Chondrocyte (in vitro differentiated cells): ENCODE measurements at regions not wholly inside any gene's neighbourhood (a gene's known extent, or its start where the extent isn't known, plus 50 kb on each side); places are given as distances from the start of the nearest gene placed in this dataset.

Experiments
- DNase-seq: peaks from one replicate; pipeline ENCODE4 v3.0.0; 2021; ENCODE audit warnings: mixed read lengths, low spot score
- H3K27ac Mint-ChIP-seq: one replicate; pipeline ENCODE4 v1.8.0; 2021; ENCODE audit warnings: mild to moderate bottlenecking, moderate library complexity, mixed read lengths; ENCODE audit not compliant: unreplicated experiment
- H3K27me3 Mint-ChIP-seq: 2 replicates; pipeline ENCODE4 v1.8.0; 2021; ENCODE audit warnings: low read depth, mixed read lengths
- H3K36me3 Mint-ChIP-seq: 2 replicates; pipeline ENCODE4 v1.8.0; 2021; ENCODE audit warnings: low read depth, mixed read lengths
- H3K4me1 Mint-ChIP-seq: 2 replicates; pipeline ENCODE4 v1.8.0; 2021; ENCODE audit warnings: low read depth, mild to moderate bottlenecking, mixed read lengths
- H3K4me3 Mint-ChIP-seq: one replicate; pipeline ENCODE4 v1.8.0; 2021; ENCODE audit warnings: mild to moderate bottlenecking, moderate library complexity, mixed read lengths; ENCODE audit not compliant: unreplicated experiment
- H3K9me3 Mint-ChIP-seq: 2 replicates; pipeline ENCODE4 v1.8.0; 2021; ENCODE audit warnings: low read depth, mixed read lengths
- CTCF ChIP-seq: fragments of 200-600 bp; sonication (generic); IDR thresholded peaks from 2 replicates; pipeline ENCODE4 v1.5.0; 2021; ENCODE audit warnings: antibody characterized with exemption, mild to moderate bottlenecking, moderate library complexity

- no peaks in the 10 kb centered on the region for H3K9me3 Mint-ChIP-seq
- H3K36me3 Mint-ChIP-seq: no peaks in the 10 kb centered on the region
- no peak overlapping the region for H3K4me3 Mint-ChIP-seq
- H3K27me3 Mint-ChIP-seq: peaks cover 38% of the 10 kb centered on the region
- no peak for TF ChIP-seq CTCF
- H3K27ac Mint-ChIP-seq: no peak overlapping the region
- DNase-seq: no peak
- H3K4me1 Mint-ChIP-seq: no peaks in the 10 kb centered on the region
These were observed 175.9 kb downstream of the RWDD3 start for GRCh38 chr1:95409901-95410300.

DNA sequence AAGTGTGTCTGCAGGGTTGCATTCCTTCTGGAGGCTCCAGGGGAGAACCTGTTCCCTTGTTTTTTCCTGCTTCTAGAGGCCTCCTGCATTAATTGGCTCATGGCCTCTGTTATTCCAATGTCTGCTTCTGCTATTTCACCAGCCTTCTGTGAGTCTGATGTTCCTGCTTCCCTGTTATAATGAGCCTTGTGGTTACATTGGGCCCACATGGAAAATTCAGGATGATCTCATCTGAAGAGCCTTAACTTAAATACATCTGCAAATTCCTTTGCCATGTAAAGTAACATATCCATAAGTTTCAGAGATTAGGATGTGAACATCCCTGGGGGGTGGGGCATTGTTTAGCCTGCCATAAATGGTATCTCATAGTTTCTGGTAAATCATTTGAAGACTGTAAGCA lies 181.1 kb downstream of the RWDD3 start:
- no peak for DNase-seq
- Mint-ChIP-seq H3K4me1 (no peaks in the 10 kb centered on the region), H3K9me3 (no peaks in the 10 kb centered on the region), H3K4me3 (no peak overlapping the region), H3K27ac (no peak overlapping the region), H3K36me3 (no peaks in the 10 kb centered on the region), H3K27me3 (peaks cover 12% of the 10 kb centered on the region)
- TF ChIP-seq CTCF: no peak

GRCh38 chr1:95426772-95427171 lies 192.8 kb downstream of the RWDD3 start:
- H3K4me3 Mint-ChIP-seq: no peak overlapping the region
- peaks cover 4% of the 10 kb centered on the region for H3K4me1 Mint-ChIP-seq
- no peak for DNase-seq
- H3K9me3 Mint-ChIP-seq: no peaks in the 10 kb centered on the region
- TF ChIP-seq CTCF: no peak
- H3K27ac Mint-ChIP-seq: no peak overlapping the region
- H3K36me3 Mint-ChIP-seq: no peaks in the 10 kb centered on the region
- peaks cover 5% of the 10 kb centered on the region for H3K27me3 Mint-ChIP-seq

GRCh38 chr1:95427525-95427924 lies 193.5 kb downstream of the RWDD3 start:
- no peak overlapping the region for H3K4me3 Mint-ChIP-seq
- DNase-seq: no peak
- no peak overlapping the region for H3K27ac Mint-ChIP-seq
- H3K27me3 Mint-ChIP-seq: peaks cover 3% of the 10 kb centered on the region
- peaks cover 4% of the 10 kb centered on the region for H3K4me1 Mint-ChIP-seq
- H3K9me3 Mint-ChIP-seq: no peaks in the 10 kb centered on the region
- no peak for TF ChIP-seq CTCF
- no peaks in the 10 kb centered on the region for H3K36me3 Mint-ChIP-seq

DNA sequence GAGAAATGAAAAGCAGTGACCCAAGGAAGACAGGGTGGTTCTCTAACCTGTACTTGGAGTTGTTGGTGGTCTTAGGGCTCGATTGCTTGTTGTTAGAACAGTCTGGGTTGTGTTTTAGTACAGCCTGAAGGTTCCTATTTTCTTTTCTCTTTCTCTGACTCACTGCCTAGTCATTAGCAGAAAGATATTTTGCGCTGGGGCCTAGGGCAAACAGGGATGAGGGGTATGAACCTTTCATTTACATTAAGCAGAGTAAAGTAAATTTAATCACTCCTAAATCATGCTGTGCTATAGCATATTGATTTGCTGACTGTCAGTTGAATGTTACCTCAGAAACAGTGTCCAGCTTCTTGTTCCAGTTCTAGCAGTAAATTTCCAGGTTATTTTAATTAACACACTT lies 197.2 kb downstream of the RWDD3 start:
- no peaks in the 10 kb centered on the region for H3K4me1 Mint-ChIP-seq
- TF ChIP-seq CTCF: no peak
- no peak overlapping the region for H3K4me3 Mint-ChIP-seq
- no peaks in the 10 kb centered on the region for H3K27me3 Mint-ChIP-seq
- H3K36me3 Mint-ChIP-seq: no peaks in the 10 kb centered on the region
- H3K27ac Mint-ChIP-seq: no peak overlapping the region
- DNase-seq: no peak
- no peaks in the 10 kb centered on the region for H3K9me3 Mint-ChIP-seq
